ENCODE measurements at regions not wholly inside any gene's neighbourhood (a gene's known extent, or its start where the extent isn't known, plus 50 kb on each side); places are given as distances from the start of the nearest gene placed in this dataset.
"Not testable (repeated sequence)": the region's sequence is repeated elsewhere in the genome, so short reads cannot be mapped to it uniquely, and the experiment has no call there.

DNA sequence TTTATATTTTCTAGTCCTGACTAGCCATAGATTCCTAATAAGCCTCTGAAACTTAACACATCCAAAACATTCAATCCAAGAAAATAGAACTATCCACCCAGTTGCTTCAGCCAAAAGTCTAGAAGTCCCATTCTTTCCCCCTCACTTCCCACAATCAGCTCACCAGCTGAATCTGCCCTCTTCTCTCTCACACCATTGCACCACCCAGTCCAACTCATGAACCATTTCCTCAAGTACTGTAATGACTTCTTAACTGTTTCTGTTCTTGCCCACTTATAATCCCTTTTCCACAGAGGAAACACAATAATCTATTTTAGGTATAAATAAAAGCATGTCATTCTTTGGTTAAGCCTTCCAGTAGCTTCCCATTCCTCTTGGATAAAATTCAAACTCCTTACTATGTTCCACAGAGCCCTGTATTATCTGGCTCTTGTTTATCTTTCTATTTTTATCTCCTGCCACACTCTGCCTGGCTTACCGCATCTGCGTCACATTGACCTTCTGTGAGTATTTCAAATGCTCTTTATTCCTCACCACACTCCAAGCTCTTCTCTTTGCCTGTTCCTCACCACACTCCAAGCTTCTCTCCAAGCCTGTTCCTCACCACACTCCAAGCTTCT is 205.9 kb upstream of the FRG1 start:
- DNase-seq; H3K27me3 Mint-ChIP-seq; H3K36me3 Mint-ChIP-seq (ENCODE audit: low read depth); H3K9me3 Mint-ChIP-seq; H3K4me1 Mint-ChIP-seq (ENCODE audit: low read depth); H3K27ac Mint-ChIP-seq; H3K4me3 Mint-ChIP-seq: not testable (repeated sequence)

DNA sequence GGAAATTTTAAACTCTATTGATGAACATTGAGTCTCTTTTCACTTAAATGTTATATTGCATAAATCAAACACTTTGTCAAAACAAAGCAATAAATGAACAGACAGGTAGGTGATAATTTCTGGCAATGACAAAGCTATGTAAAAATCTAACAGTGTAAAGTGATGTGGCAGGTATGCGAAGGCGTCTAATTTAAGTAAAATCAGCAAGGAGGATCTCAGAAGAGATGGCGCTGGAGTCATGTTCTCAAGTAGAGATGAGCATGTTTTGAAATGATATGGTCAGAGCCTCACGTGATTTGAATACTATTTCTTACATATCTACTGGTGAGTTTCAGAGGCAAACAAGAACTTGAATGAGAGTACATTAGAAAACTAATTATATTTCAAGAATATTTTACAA is 204.0 kb upstream of the FRG1 start:
- not testable (repeated sequence) for H3K36me3 Mint-ChIP-seq (ENCODE audit: low read depth); H3K4me1 Mint-ChIP-seq (ENCODE audit: low read depth); H3K9me3 Mint-ChIP-seq; H3K27ac Mint-ChIP-seq; DNase-seq; H3K4me3 Mint-ChIP-seq; H3K27me3 Mint-ChIP-seq

DNA sequence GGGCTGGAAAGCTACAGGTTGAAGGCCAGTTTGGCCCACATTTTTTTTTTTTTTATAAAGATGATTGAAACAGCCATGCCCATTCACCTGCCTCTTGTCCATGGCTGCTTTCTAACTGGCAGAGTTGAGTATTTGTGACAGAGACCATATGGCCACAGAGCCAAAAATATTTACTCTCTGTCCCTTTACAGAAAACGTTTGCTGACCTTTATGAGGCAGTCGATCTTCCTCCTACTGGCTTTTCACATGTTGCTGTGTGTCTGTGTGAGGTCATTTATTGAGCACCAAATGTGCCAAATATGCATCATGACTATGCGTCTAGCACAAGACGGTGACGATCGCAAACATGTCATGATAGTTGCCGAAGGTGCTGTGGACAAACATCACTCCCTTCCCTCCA is 200.6 kb upstream of the FRG1 start:
- H3K36me3 Mint-ChIP-seq (ENCODE audit: low read depth); H3K4me1 Mint-ChIP-seq (ENCODE audit: low read depth); H3K9me3 Mint-ChIP-seq; DNase-seq; H3K27ac Mint-ChIP-seq; H3K4me3 Mint-ChIP-seq; H3K27me3 Mint-ChIP-seq: not testable (repeated sequence)

DNA sequence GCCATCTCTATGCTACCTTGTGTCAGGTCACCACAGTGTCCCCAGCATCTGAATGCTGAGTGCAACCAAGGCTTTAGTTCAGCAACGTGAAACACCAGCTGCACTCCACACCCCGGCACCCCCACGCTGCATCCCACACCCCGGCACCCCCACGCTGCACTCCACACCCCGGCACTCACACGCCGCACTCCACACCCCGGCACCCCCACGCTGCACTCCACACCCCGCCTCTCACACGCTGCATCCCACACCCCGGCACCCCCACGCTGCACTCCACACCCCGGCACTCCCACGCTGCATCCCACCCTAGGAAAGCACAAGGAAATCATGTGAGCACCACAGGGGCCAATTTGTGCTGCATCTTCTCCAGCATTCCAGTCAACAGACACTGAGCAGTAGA is 199.8 kb upstream of the FRG1 start:
- Mint-ChIP-seq H3K4me3 (no peak overlapping the region), H3K4me1 (ENCODE audit: low read depth) (no peaks in the 10 kb centered on the region), H3K27ac (no peak overlapping the region), H3K27me3 (no peaks in the 10 kb centered on the region), H3K9me3 (peaks cover 2% of the 10 kb centered on the region), H3K36me3 (ENCODE audit: low read depth) (no peaks in the 10 kb centered on the region)
- no peak for DNase-seq

DNA sequence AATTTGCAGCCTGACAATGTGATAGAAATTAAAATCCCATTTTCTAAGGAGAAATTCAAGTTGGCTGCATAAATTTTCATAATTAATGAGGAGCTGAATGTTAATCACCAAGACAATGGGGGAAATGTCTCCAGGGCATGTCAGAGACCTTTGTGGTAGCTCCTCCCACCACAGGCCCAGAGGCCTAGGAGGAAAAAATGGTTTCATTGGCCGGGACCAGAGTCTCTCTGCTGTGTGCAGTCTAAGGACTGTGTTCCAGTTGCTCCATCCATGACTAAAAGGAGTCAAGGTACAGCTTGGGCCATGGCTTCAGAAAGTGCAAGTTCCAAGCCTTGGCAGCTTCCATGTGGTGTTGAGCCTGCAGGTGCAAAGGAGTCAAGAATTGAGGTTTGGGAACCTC is 187.6 kb upstream of the FRG1 start:
- H3K4me1 Mint-ChIP-seq (ENCODE audit: low read depth); H3K27ac Mint-ChIP-seq; H3K27me3 Mint-ChIP-seq; H3K4me3 Mint-ChIP-seq; DNase-seq; H3K36me3 Mint-ChIP-seq (ENCODE audit: low read depth): not testable (repeated sequence)
- H3K9me3 Mint-ChIP-seq, result peaks cover 20% of the 10 kb centered on the region

DNA sequence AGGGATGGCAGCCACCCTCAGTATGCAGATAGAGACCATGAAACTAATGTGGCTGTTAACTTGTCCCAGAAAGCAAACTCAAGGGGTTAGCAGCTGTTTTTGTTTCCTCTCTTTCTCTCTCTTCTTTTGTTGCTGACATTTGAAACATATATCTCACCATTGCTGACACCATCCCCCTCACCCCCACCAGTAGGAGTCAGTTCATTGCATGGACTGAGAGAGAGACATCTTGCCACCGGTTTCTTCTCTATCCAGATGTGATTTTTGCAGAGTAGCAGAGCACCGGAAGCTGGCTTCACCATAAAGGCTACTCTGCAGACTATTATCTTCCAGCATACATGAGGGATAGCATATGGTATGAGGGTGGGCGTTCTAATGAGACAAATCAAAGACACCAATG is 177.1 kb upstream of the FRG1 start:
- no peak overlapping the region for H3K4me3 Mint-ChIP-seq
- H3K27ac Mint-ChIP-seq, result no peak overlapping the region
- peaks cover 4% of the 10 kb centered on the region for H3K9me3 Mint-ChIP-seq
- H3K27me3 Mint-ChIP-seq, result no peaks in the 10 kb centered on the region
- no peaks in the 10 kb centered on the region for H3K36me3 Mint-ChIP-seq (ENCODE audit: low read depth)
- no peaks in the 10 kb centered on the region for H3K4me1 Mint-ChIP-seq (ENCODE audit: low read depth)
- DNase-seq, result no peak

DNA sequence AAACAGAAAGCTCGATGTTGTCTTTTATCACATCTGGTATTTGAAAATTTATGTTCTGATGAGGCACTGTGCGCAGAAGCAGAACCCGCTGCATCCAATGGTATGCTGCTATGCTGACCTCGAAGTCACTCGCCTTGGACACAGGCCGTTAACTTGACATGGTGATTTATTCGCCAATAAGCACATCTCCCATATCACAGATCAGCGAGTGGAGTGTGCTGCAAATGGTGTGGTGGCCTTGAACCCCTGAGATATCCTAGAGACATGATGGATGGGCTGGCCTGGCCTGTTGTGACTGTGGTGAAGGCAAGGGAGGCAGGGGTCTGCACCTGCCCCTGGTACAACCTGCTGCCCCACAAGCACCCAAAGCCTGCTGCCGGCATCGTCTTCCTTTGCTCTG is 175.4 kb upstream of the FRG1 start:
- peaks cover 2% of the 10 kb centered on the region for H3K9me3 Mint-ChIP-seq
- no peaks in the 10 kb centered on the region for H3K27me3 Mint-ChIP-seq
- no peaks in the 10 kb centered on the region for H3K36me3 Mint-ChIP-seq (ENCODE audit: low read depth)
- no peak for DNase-seq
- H3K27ac Mint-ChIP-seq, result no peak overlapping the region
- no peaks in the 10 kb centered on the region for H3K4me1 Mint-ChIP-seq (ENCODE audit: low read depth)
- H3K4me3 Mint-ChIP-seq, result no peak overlapping the region

DNA sequence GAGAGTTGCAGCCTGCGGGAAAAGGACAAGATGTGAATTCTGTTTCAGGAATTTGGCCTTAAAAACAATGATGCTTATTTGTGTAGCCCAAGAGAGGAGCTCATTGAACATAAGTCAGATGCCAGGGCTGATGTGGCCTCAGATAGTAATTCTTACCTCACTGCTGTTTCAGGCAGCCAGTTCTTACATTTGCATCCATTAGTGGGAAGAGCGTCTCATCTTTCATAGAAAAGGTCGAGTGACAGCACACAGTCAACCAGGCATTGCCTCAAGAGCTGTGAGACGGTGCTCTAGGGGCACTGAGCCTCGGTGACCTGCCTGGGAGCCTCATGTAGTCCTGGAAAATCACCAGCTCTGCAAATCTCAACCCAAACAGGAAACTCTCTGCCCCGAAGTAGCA is 174.9 kb upstream of the FRG1 start:
- Mint-ChIP-seq H3K36me3 (ENCODE audit: low read depth) (no peaks in the 10 kb centered on the region), H3K4me1 (ENCODE audit: low read depth) (no peaks in the 10 kb centered on the region), H3K27ac (no peak overlapping the region), H3K9me3 (peaks cover 2% of the 10 kb centered on the region), H3K27me3 (no peaks in the 10 kb centered on the region), H3K4me3 (no peak overlapping the region)
- no peak for DNase-seq

DNA sequence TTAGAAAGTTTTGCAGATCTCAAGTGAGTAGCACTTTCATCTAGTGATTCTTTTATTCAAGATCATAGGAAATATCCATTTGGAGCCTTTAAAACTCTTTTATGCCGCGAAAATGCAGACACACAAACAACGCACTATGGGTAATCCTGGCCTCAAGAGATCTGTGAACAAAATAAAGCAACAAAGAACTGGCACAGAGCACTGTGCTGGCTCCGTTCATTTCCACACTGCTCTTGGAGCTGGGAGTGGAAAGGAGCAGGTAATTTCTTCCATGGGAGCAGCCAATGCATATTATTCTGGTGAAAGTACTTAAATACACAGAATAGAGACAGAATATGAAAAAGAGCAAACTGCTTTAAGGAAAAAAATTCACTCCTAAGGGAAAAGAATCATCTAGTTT is 172.7 kb upstream of the FRG1 start:
- no peaks in the 10 kb centered on the region for H3K4me1 Mint-ChIP-seq (ENCODE audit: low read depth)
- no peaks in the 10 kb centered on the region for H3K9me3 Mint-ChIP-seq
- DNase-seq, result no peak
- no peak overlapping the region for H3K27ac Mint-ChIP-seq
- H3K36me3 Mint-ChIP-seq (ENCODE audit: low read depth), result no peaks in the 10 kb centered on the region
- H3K4me3 Mint-ChIP-seq, result no peak overlapping the region
- no peaks in the 10 kb centered on the region for H3K27me3 Mint-ChIP-seq

DNA sequence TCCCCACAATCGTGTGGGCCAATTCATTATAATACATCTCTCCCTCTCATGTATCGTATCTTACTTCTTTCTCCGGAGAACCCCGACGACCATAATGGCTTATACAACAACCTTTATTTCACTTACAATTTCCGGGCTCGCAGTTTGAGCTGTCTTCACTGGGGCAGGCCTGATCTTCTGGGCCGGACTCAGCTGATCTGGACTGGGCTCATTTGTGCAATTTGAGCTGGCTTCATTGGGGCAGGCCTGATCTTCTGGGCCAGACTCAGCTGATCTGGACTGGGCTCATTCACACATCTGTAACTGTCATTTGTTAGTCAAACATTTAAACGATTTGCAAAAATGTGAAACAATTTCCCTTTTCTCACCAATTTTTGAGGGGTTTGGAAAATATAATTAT is 171.5 kb upstream of the FRG1 start:
- Mint-ChIP-seq H3K4me1 (ENCODE audit: low read depth) (no peaks in the 10 kb centered on the region), H3K27ac (no peak overlapping the region), H3K36me3 (ENCODE audit: low read depth) (no peaks in the 10 kb centered on the region), H3K27me3 (no peaks in the 10 kb centered on the region), H3K9me3 (no peaks in the 10 kb centered on the region), H3K4me3 (no peak overlapping the region)
- no peak for DNase-seq

DNA sequence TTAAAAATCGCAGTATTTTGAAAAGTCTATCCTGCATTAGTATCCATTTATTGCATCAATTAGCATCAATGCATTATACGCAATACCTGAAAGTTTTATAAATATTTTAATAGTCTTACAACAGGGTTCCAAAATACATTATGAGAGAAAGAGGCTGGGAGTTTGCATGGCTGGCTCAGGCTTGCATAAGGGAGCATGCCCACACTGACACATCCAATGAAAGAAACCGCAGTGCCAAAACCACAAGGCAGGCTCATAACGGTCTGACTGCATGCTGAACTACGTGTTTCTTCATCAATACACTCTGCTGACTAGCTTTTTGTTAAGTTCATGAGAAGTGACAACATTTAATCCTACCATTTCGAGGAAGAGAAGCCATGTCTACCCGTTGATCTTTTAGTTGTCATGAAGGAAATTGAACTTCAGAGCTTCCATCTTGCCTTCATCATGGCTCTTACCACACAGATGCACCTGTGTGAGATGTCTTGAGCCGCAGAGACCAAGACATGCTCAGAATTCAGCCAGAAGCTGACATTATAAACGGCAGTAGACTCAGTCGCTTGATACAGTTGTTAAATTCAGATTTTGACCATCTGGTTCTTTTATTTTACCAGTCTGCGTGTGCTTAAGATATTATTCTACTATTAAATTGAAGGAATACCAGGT is 168.8 kb upstream of the FRG1 start:
- no peaks in the 10 kb centered on the region for H3K36me3 Mint-ChIP-seq (ENCODE audit: low read depth)
- no peaks in the 10 kb centered on the region for H3K27me3 Mint-ChIP-seq
- H3K4me3 Mint-ChIP-seq, result no peak overlapping the region
- H3K9me3 Mint-ChIP-seq, result no peaks in the 10 kb centered on the region
- DNase-seq, result no peak
- no peaks in the 10 kb centered on the region for H3K4me1 Mint-ChIP-seq (ENCODE audit: low read depth)
- H3K27ac Mint-ChIP-seq, result no peak overlapping the region

DNA sequence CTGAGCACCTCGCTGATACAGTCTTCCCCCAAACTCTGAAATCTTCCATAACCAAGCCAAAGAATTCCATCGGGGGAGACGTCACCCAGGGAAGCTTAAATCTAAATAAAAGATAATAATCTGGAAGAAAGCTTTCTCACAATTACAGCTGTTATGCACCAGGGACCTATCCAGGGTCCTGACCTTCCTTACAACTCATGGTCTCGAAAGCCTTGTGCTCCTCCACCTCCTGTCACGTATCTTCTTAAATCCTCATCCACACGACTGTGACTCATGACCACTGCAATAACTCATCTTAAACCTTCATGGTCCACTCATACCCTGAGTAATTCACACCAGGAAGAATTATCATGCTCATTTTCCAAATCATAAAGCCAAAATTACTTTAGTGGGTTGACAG is 166.8 kb upstream of the FRG1 start:
- Mint-ChIP-seq H3K36me3 (ENCODE audit: low read depth) (no peaks in the 10 kb centered on the region), H3K27me3 (no peaks in the 10 kb centered on the region), H3K4me1 (ENCODE audit: low read depth) (no peaks in the 10 kb centered on the region), H3K9me3 (peaks cover 2% of the 10 kb centered on the region), H3K4me3 (no peak overlapping the region), H3K27ac (no peak overlapping the region)
- no peak for DNase-seq

DNA sequence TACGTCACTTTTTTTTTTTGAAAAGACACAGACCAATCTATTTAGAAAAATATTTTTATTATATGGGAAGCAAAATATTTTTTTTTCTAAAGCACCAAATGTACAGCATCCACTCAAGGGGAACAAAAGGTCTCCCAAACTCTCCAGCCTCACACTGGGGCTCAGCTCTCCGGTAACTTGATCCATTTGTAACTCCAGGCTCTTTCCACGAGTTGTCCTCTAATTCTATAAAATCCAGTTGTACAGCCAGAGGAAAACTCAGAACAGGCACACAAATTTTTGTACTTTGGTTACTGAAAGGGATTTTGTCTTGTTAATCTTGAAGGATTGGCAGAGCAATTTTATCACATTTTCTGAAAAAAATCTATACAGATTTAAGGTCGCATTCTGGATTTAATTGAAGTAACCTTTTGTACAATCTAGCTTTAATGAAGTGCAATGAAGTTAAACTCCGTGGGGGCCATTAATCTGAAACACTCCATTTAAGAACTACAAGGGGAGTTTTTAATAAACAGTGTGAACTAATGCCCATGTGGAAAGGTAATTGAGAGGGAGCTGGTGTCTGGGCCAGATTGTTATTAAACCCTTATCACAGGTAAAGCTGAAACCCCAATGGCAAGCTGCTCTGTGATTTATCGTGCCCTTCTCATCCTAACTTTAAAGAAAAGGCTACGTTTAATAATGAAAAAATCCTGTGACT is 161.2 kb upstream of the FRG1 start:
- no peak overlapping the region for H3K4me3 Mint-ChIP-seq

DNA sequence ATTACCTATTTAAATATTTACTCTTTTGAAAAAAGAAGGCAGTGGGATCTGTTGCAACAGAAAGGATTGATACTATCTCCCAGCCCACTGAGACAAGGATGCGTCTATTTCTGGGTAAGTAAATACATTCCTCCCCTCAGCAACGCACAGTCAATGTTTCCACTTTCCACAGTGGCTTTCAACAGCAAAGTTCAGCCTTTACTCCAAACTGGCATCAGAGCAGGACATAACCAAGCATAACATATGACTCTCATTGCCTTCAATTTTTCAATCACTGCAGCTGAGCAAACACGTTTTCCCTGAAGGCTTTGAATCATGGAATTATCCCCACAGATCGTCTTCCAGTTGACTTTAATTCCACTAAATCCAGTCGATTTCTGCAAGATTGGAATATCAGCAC is 160.3 kb upstream of the FRG1 start:
- Mint-ChIP-seq H3K4me1 (ENCODE audit: low read depth) (no peaks in the 10 kb centered on the region), H3K36me3 (ENCODE audit: low read depth) (no peaks in the 10 kb centered on the region), H3K9me3 (peaks cover 2% of the 10 kb centered on the region), H3K27me3 (no peaks in the 10 kb centered on the region), H3K27ac (no peak overlapping the region), H3K4me3 (no peak overlapping the region)
- no peak for DNase-seq

More for the DNA sequence above, 161.2 kb upstream of the FRG1 start:
- H3K27ac Mint-ChIP-seq, result no peak overlapping the region
- DNase-seq, result no peak
- H3K27me3 Mint-ChIP-seq, result no peaks in the 10 kb centered on the region
- no peaks in the 10 kb centered on the region for H3K4me1 Mint-ChIP-seq (ENCODE audit: low read depth)
- H3K36me3 Mint-ChIP-seq (ENCODE audit: low read depth), result no peaks in the 10 kb centered on the region
- peaks cover 2% of the 10 kb centered on the region for H3K9me3 Mint-ChIP-seq

DNA sequence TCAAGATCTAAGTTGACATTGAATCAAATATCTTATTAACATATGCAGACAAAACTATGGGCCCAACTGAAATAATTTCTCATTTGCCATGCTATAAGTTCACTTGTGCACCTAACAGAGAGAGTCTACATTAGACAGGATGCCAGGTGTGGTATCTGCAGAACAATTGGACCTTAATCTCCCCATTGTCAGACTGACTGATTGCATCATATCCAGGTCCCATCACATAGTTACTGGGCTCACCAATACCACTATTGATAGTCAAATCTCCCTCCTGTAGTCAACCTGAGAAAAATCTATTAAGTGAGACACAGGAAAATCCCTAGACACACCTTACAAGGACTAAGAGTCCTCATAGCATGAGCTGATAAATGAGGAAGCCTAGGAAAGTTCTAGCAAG is 156.0 kb upstream of the FRG1 start:
- Mint-ChIP-seq H3K27ac (no peak overlapping the region), H3K4me1 (ENCODE audit: low read depth) (no peaks in the 10 kb centered on the region), H3K27me3 (no peaks in the 10 kb centered on the region), H3K4me3 (no peak overlapping the region), H3K9me3 (no peaks in the 10 kb centered on the region), H3K36me3 (ENCODE audit: low read depth) (no peaks in the 10 kb centered on the region)
- no peak for DNase-seq

Data from activated T-cell treated with anti-CD3 and anti-CD28 coated beads, Interleukin-2, amount 50 U/mL, for 24 hours (primary cell).